Ascending aorta (tissue), 2 donors: ENCODE measurements at regions not wholly inside any gene's neighbourhood (a gene's known extent, or its start where the extent isn't known, plus 50 kb on each side); places are given as distances from the start of the nearest gene placed in this dataset.

Experiments used
- DNase-seq, 2 donors: peaks; one replicate each; pipeline ENCODE4 v3.0.0-alpha.2; 2019; ENCODE audit warnings: low spot score in 2 of 2
- H3K27ac ChIP-seq, 2 donors: fragments of 200-600 bp; sonication (generic); one replicate each; pipeline ENCODE4 v1.5.1; 2016 to 2017; ENCODE audit warnings: mild to moderate bottlenecking in 1 of 2
- H3K27me3 ChIP-seq: fragments of 200-600 bp; sonication (generic); one replicate; pipeline ENCODE4 v1.5.1; 2017
- H3K36me3 ChIP-seq, 2 donors: fragments of 200-600 bp; sonication (generic); one replicate each; pipeline ENCODE4 v1.5.1; 2016
- H3K4me1 ChIP-seq, 2 donors: fragments of 200-600 bp; sonication (generic); one replicate each; pipeline ENCODE4 v1.5.1; 2016 to 2017; ENCODE audit warnings: mild to moderate bottlenecking in 1 of 2
- H3K4me3 ChIP-seq, 2 donors: fragments of 200-600 bp; sonication (generic); one replicate each; pipeline ENCODE4 v1.5.1; 2016 to 2017; ENCODE audit warnings: mild to moderate bottlenecking in 1 of 2
- H3K9me3 ChIP-seq, 2 donors: fragments of 200-600 bp; sonication (generic); one replicate each; pipeline ENCODE4 v1.5.1; 2016
- intact Hi-C: fragments of 100-400 bp; cut with DNase I; formaldehyde crosslinking; loops from one replicate; pipeline ENCODE4 v1.15.1; 2023
- TF ChIP-seq, protein P1 (sequence below), 3 experiments: fragments of 200-600 bp in 2 of 3; fragments of 450-650 bp in 1 of 3; sonication (generic) in 2 of 3; IDR thresholded peaks; one replicate each; pipeline ENCODE4 v1.5.1; 2016 to 2019; ENCODE audit warnings: antibody characterized with exemption in 3 of 3, mild to moderate bottlenecking in 1 of 3, moderate library complexity in 1 of 3

- TF ChIP-seq, protein P1, sequence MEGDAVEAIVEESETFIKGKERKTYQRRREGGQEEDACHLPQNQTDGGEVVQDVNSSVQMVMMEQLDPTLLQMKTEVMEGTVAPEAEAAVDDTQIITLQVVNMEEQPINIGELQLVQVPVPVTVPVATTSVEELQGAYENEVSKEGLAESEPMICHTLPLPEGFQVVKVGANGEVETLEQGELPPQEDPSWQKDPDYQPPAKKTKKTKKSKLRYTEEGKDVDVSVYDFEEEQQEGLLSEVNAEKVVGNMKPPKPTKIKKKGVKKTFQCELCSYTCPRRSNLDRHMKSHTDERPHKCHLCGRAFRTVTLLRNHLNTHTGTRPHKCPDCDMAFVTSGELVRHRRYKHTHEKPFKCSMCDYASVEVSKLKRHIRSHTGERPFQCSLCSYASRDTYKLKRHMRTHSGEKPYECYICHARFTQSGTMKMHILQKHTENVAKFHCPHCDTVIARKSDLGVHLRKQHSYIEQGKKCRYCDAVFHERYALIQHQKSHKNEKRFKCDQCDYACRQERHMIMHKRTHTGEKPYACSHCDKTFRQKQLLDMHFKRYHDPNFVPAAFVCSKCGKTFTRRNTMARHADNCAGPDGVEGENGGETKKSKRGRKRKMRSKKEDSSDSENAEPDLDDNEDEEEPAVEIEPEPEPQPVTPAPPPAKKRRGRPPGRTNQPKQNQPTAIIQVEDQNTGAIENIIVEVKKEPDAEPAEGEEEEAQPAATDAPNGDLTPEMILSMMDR (IDR thresholded peaks at IDR 0.05), result no peak
Measured at GRCh38 chr16:73265935-73266334, 218.0 kb upstream of the ZFHX3 start.

GRCh38 chr16:73265124-73265837 lies 217.4 kb upstream of the ZFHX3 start:
- H3K4me1 ChIP-seq, result no peaks in the 10 kb centered on the region
- intact Hi-C loops, result no loop called here
- H3K9me3 ChIP-seq, result no peaks in the 10 kb centered on the region
- no peaks in the 10 kb centered on the region for H3K27me3 ChIP-seq
- H3K36me3 ChIP-seq, result no peaks in the 10 kb centered on the region
- no peak for DNase-seq
- H3K4me3 ChIP-seq, result no peak overlapping the region
- TF ChIP-seq, protein P1 (IDR thresholded peaks at IDR 0.05), result no peak
- no peak overlapping the region for H3K27ac ChIP-seq

More at GRCh38 chr16:73265935-73266334, 218.0 kb upstream of the ZFHX3 start:
- Histone ChIP-seq H3K36me3 (no peaks in the 10 kb centered on the region), H3K27ac (no peak overlapping the region), H3K4me3 (no peak overlapping the region), H3K4me1 (no peaks in the 10 kb centered on the region), H3K27me3 (no peaks in the 10 kb centered on the region), H3K9me3 (no peaks in the 10 kb centered on the region)
- intact Hi-C loops, result no loop called here
- DNase-seq, result no peak

DNA sequence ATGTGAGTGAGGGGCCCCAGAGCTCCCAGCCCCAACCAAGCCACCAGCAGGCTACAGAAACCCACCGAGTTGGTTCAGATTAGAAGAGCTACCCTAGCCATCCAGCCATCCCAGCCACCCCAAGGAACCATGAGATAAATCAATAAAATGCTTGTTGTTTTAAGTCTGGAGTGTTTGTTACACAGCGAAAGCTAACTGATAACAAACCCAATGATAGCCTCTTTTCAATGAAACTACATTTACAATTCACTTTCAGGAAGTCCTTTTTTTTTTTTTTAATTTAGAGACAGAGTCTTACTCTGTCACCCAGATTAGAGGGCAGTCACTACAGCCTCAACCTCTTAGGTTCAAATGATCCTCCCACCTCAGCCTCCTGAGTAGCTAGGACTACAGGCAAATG lies 215.0 kb upstream of the ZFHX3 start:
- Histone ChIP-seq H3K27ac (no peak overlapping the region), H3K9me3 (no peaks in the 10 kb centered on the region), H3K27me3 (no peaks in the 10 kb centered on the region), H3K36me3 (no peaks in the 10 kb centered on the region), H3K4me3 (no peak overlapping the region), H3K4me1 (no peaks in the 10 kb centered on the region)
- TF ChIP-seq, protein P1 (IDR thresholded peaks at IDR 0.05), result no peak
- intact Hi-C loops, result no loop called here
- no peak for DNase-seq

DNA sequence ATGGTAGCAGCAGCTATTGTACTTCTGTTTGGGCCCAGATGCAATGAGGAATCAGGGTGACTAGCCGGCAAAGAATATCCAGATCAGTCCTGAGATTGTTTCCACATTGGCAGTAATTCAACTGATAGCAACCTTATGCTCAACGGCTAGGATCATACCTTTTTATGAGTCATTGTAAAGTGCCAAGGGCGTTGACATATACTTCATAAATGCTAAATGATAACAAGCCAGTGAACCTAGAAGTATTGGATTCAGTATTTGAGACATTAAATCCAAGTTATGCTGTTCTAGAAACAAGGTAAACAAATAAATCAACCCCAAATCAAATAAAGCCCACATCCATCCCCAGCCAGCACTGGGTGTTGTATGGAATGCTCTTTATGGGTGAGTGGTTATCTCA lies 207.1 kb upstream of the ZFHX3 start:
- DNase-seq, result no peak
- H3K4me3 ChIP-seq, result no peak overlapping the region
- TF ChIP-seq, protein P1 (IDR thresholded peaks at IDR 0.05), result no peak
- H3K27me3 ChIP-seq, result no peaks in the 10 kb centered on the region
- no peak overlapping the region for H3K27ac ChIP-seq
- no peaks in the 10 kb centered on the region for H3K4me1 ChIP-seq
- H3K36me3 ChIP-seq, result no peaks in the 10 kb centered on the region
- no peaks in the 10 kb centered on the region for H3K9me3 ChIP-seq
- intact Hi-C loops, result no loop called here

GRCh38 chr16:73253922-73254480 lies 206.1 kb upstream of the ZFHX3 start:
- intact Hi-C loops, result no loop called here
- no peak for DNase-seq
- Histone ChIP-seq H3K27me3 (no peaks in the 10 kb centered on the region), H3K36me3 (no peaks in the 10 kb centered on the region), H3K9me3 (no peaks in the 10 kb centered on the region), H3K4me3 (no peak overlapping the region), H3K27ac (no peak overlapping the region), H3K4me1 (no peaks in the 10 kb centered on the region)
- TF ChIP-seq, protein P1 (IDR thresholded peaks at IDR 0.05), result no peak
